Glutamatergic neuron (in vitro differentiated cells): ENCODE measurements at regions not wholly inside any gene's neighbourhood (a gene's known extent, or its start where the extent isn't known, plus 50 kb on each side); places are given as distances from the start of the nearest gene placed in this dataset.

Experiments
- DNase-seq: peaks from one replicate; pipeline ENCODE4 v3.0.0; 2022
- H3K27ac Mint-ChIP-seq: one replicate; pipeline ENCODE4 v1.8.0; 2020; ENCODE audit warnings: mild to moderate bottlenecking, mixed read lengths, inconsistent platforms; ENCODE audit not compliant: unreplicated experiment
- H3K27me3 Mint-ChIP-seq: one replicate; pipeline ENCODE4 v1.8.0; 2020; ENCODE audit warnings: mild to moderate bottlenecking, moderate library complexity, mixed read lengths, inconsistent platforms; ENCODE audit not compliant: unreplicated experiment
- H3K36me3 Mint-ChIP-seq: one replicate; pipeline ENCODE4 v1.8.0; 2020; ENCODE audit warnings: mild to moderate bottlenecking, mixed read lengths, inconsistent platforms; ENCODE audit not compliant: unreplicated experiment
- H3K4me1 Mint-ChIP-seq: one replicate; pipeline ENCODE4 v1.8.0; 2020; ENCODE audit warnings: mild to moderate bottlenecking, low read depth, mixed read lengths, inconsistent platforms; ENCODE audit not compliant: unreplicated experiment
- H3K4me3 Mint-ChIP-seq: one replicate; pipeline ENCODE4 v1.8.0; 2020; ENCODE audit warnings: mild to moderate bottlenecking, mixed read lengths, inconsistent platforms; ENCODE audit not compliant: unreplicated experiment
- H3K9me3 Mint-ChIP-seq: one replicate; pipeline ENCODE4 v1.8.0; 2020; ENCODE audit warnings: mild to moderate bottlenecking, moderate library complexity, mixed read lengths, inconsistent platforms; ENCODE audit not compliant: unreplicated experiment
- CTCF ChIP-seq: fragments of 200-600 bp; sonication (generic); IDR thresholded peaks from one replicate; pipeline ENCODE4 v1.5.0; 2021; ENCODE audit not compliant: partially characterized antibody, unreplicated experiment

GRCh38 chr21:31456201-31456600 lies 112.1 kb upstream of the TIAM1 start:
- H3K27me3 Mint-ChIP-seq, result no peaks in the 10 kb centered on the region
- no peaks in the 10 kb centered on the region for H3K4me1 Mint-ChIP-seq
- H3K9me3 Mint-ChIP-seq, result peaks cover 1% of the 10 kb centered on the region
- TF ChIP-seq CTCF, result no peak
- DNase-seq, result no peak
- no peak overlapping the region for H3K27ac Mint-ChIP-seq
- peaks cover 5% of the 10 kb centered on the region for H3K36me3 Mint-ChIP-seq
- no peak overlapping the region for H3K4me3 Mint-ChIP-seq

- peaks cover under 1% of the 10 kb centered on the region for H3K4me1 Mint-ChIP-seq
- TF ChIP-seq CTCF, result no peak
- no peaks in the 10 kb centered on the region for H3K27me3 Mint-ChIP-seq
- H3K9me3 Mint-ChIP-seq, result peaks cover 1% of the 10 kb centered on the region
- H3K27ac Mint-ChIP-seq, result no peak overlapping the region
- DNase-seq, result no peak
- peaks cover 5% of the 10 kb centered on the region for H3K36me3 Mint-ChIP-seq
- H3K4me3 Mint-ChIP-seq, result no peak overlapping the region
Measured at GRCh38 chr21:31455506-31455905, 111.4 kb upstream of the TIAM1 start.

GRCh38 chr21:31450980-31451379 lies 106.9 kb upstream of the TIAM1 start:
- no peak for TF ChIP-seq CTCF
- Mint-ChIP-seq H3K9me3 (no peaks in the 10 kb centered on the region), H3K27ac (no peak overlapping the region), H3K27me3 (no peaks in the 10 kb centered on the region), H3K4me3 (no peak overlapping the region), H3K4me1 (peaks cover 2% of the 10 kb centered on the region), H3K36me3 (peaks cover 5% of the 10 kb centered on the region)
- no peak for DNase-seq

- Mint-ChIP-seq H3K36me3 (peaks cover 5% of the 10 kb centered on the region), H3K9me3 (no peaks in the 10 kb centered on the region), H3K4me1 (peaks cover 2% of the 10 kb centered on the region), H3K27ac (no peak overlapping the region), H3K4me3 (no peak overlapping the region), H3K27me3 (no peaks in the 10 kb centered on the region)
- no peak for DNase-seq
- no peak for TF ChIP-seq CTCF
Measured at GRCh38 chr21:31449921-31450535, 106.0 kb upstream of the TIAM1 start.

GRCh38 chr21:31448496-31448895 lies 104.4 kb upstream of the TIAM1 start:
- H3K4me1 Mint-ChIP-seq, result peaks cover 2% of the 10 kb centered on the region
- H3K27me3 Mint-ChIP-seq, result no peaks in the 10 kb centered on the region
- H3K27ac Mint-ChIP-seq, result no peak overlapping the region
- H3K9me3 Mint-ChIP-seq, result no peaks in the 10 kb centered on the region
- TF ChIP-seq CTCF, result no peak
- H3K4me3 Mint-ChIP-seq, result no peak overlapping the region
- no peak for DNase-seq
- peaks cover 5% of the 10 kb centered on the region for H3K36me3 Mint-ChIP-seq
